ENCODE measurements at regions not wholly inside any gene's neighbourhood (a gene's known extent, or its start where the extent isn't known, plus 50 kb on each side); places are given as distances from the start of the nearest gene placed in this dataset.

GRCh38 chr11:112761911-112762706, 199.1 kb upstream of the NCAM1 start (continued):
- TF ChIP-seq AR (CRISPR knock-in tag; IDR thresholded peaks at IDR 0.05): no peak
- no peak for TF ChIP-seq CBFB (CRISPR knock-in tag; IDR thresholded peaks at IDR 0.05; ENCODE audit: low read depth)
- no peak for TF ChIP-seq SMAD4 (CRISPR knock-in tag; IDR thresholded peaks at IDR 0.05)
- TF ChIP-seq E2F5 (CRISPR knock-in tag; IDR thresholded peaks at IDR 0.05): no peak
- no peak for TF ChIP-seq HMGA2 (CRISPR knock-in tag; IDR thresholded peaks at IDR 0.05)
- TF ChIP-seq, protein P1, sequence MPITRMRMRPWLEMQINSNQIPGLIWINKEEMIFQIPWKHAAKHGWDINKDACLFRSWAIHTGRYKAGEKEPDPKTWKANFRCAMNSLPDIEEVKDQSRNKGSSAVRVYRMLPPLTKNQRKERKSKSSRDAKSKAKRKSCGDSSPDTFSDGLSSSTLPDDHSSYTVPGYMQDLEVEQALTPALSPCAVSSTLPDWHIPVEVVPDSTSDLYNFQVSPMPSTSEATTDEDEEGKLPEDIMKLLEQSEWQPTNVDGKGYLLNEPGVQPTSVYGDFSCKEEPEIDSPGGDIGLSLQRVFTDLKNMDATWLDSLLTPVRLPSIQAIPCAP (CRISPR knock-in tag; IDR thresholded peaks at IDR 0.05): no peak
- TF ChIP-seq ZBTB21 (CRISPR knock-in tag; IDR thresholded peaks at IDR 0.05; ENCODE audit: borderline replicate concordance): no peak
- no peak for TF ChIP-seq ZNF121 (CRISPR knock-in tag; IDR thresholded peaks at IDR 0.05)
- no peak for TF ChIP-seq ZNF219 (CRISPR knock-in tag; IDR thresholded peaks at IDR 0.05; ENCODE audit: borderline replicate concordance)

DNA sequence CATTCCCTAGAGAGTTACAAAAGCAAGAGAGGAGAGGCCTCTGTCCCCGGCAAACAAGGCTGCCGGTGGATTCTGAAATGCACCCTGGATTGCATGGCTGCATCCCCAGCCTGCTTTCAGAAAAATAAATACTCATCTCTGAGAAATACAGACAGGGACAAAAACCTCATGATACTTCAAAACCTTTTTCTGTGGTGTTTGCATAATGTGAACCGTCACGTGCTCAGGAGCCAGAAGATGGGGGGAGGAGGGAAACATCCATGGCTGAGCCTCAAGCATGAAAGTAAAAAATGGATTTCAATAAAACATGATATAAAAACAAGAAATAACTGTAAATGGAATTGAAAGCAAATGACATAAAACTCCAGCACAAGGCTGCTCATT, 198.5 kb upstream of the NCAM1 start:
- POLR2A ChIA-PET: interaction anchor here (0.5 kb wide), 1 partner anchor 1172 kb away, joined by 4 read pairs; no protein-coding TSS in a partner anchor
- no peak for DNase-seq (ENCODE audit: low spot score)
- no peaks in the 10 kb centered on the region for H3K4me1 Mint-ChIP-seq
- H3K27ac Mint-ChIP-seq: no peak overlapping the region
- ATAC-seq: no peak
- CTCF ChIA-PET: interaction anchor here (1.7 kb wide), 1 partner anchor 174 kb away, joined by 6 read pairs; no protein-coding TSS in a partner anchor
- no peaks in the 10 kb centered on the region for H3K36me3 Mint-ChIP-seq
- H3K9me3 Mint-ChIP-seq: 0 out of 2 replicates have a peak, but pooled peaks cover 9% of the 10 kb centered on the region
- no peak overlapping the region for H3K4me3 Mint-ChIP-seq
- H3K27me3 Mint-ChIP-seq (ENCODE audit: low read depth): no peaks in the 10 kb centered on the region; the same call in 1 of the 2 replicates
- TF ChIP-seq ZNF423 (CRISPR knock-in tag; IDR thresholded peaks at IDR 0.05) (no peak), ZNF425 (CRISPR knock-in tag; conservative IDR thresholded peaks at IDR 0.05) (no peak), NR2C2 (CRISPR knock-in tag; IDR thresholded peaks at IDR 0.05) (no peak), RELA (CRISPR knock-in tag; IDR thresholded peaks at IDR 0.05; ENCODE audit: borderline replicate concordance) (no peak), FOXJ3 (CRISPR knock-in tag; IDR thresholded peaks at IDR 0.05; ENCODE audit: borderline replicate concordance) (no peak), FOXP1 (CRISPR knock-in tag; IDR thresholded peaks at IDR 0.05; ENCODE audit: borderline replicate concordance) (no peak), ZNF121 (CRISPR knock-in tag; IDR thresholded peaks at IDR 0.05) (no peak), STAT6 (CRISPR knock-in tag; conservative IDR thresholded peaks at IDR 0.05; ENCODE audit: low read depth) (no peak), ZNF416 (CRISPR knock-in tag; IDR thresholded peaks at IDR 0.05) (no peak), FOXK1 (CRISPR knock-in tag; IDR thresholded peaks at IDR 0.05) (no peak), CREB1 (CRISPR knock-in tag; IDR thresholded peaks at IDR 0.05) (no peak), ZNF138 (CRISPR knock-in tag; conservative IDR thresholded peaks at IDR 0.05) (no peak)
- TF ChIP-seq, protein P2, sequence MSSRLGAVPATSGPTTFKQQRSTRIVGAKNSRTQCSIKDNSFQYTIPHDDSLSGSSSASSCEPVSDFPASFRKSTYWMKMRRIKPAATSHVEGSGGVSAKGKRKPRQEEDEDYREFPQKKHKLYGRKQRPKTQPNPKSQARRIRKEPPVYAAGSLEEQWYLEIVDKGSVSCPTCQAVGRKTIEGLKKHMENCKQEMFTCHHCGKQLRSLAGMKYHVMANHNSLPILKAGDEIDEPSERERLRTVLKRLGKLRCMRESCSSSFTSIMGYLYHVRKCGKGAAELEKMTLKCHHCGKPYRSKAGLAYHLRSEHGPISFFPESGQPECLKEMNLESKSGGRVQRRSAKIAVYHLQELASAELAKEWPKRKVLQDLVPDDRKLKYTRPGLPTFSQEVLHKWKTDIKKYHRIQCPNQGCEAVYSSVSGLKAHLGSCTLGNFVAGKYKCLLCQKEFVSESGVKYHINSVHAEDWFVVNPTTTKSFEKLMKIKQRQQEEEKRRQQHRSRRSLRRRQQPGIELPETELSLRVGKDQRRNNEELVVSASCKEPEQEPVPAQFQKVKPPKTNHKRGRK (CRISPR knock-in tag; IDR thresholded peaks at IDR 0.05; ENCODE audit: borderline replicate concordance): no peak
- TF ChIP-seq, protein P3, sequence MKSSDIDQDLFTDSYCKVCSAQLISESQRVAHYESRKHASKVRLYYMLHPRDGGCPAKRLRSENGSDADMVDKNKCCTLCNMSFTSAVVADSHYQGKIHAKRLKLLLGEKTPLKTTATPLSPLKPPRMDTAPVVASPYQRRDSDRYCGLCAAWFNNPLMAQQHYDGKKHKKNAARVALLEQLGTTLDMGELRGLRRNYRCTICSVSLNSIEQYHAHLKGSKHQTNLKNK (CRISPR knock-in tag; IDR thresholded peaks at IDR 0.05): no peak
- TF ChIP-seq, protein P4, sequence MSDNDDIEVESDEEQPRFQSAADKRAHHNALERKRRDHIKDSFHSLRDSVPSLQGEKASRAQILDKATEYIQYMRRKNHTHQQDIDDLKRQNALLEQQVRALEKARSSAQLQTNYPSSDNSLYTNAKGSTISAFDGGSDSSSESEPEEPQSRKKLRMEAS (CRISPR knock-in tag; IDR thresholded peaks at IDR 0.05): no peak

Data from WTC11 (cell line).